Amniotic stem cell (primary cell): ENCODE measurements at regions not wholly inside any gene's neighbourhood (a gene's known extent, or its start where the extent isn't known, plus 50 kb on each side); places are given as distances from the start of the nearest gene placed in this dataset.

ENCODE experiments used
- DNase-seq: peaks from one replicate; lab custom pipeline; 2025; lab: John Stamatoyannopoulos, UW

DNA sequence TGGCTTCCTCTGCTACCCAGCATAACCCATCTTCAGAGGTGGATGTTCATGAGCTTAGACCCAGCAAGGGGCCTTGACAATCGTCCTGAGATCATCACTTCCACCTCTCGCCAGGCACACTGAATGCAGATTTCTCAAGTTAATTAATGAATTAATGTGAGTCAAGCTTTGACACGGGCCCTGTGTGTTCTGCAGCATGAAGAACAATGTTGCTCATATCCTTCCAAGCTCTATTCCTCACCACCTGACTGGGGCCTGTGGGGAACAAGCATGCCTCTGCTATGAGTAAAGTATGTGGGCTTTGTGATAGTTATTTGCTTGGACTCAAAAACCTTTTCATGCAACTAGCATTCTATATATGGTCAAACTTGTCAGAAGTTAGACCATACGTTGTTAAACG lies 122.0 kb downstream of the SEC16B start:
- peak; percentile 27 for DNase-seq

DNA sequence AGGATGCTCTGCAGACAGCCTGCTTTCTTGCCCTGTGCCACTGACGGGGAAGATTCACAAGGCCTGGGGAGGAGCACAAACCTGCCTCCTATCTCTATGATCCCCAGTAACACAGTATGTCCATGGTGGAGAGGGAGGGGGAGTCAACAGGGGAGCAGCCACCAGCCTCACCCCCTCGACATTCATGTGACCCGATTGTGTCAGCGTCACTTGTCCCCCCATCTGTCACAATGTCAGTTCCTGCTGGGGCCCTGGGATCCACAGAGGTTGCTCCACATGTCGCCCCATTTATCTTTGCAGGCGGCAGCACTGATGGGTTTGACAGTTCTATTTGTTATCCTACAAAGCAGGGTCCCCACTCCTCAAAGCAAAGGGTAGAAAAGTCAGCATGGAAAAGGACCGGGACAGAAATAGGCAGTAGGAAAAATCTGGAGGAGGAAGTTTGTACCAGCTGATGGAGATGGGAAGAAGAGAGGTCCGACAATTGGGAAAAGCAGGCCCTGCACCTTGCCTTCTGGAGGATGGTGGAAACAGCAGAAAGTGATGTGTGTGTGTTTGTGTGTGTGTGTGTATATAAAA lies 130.9 kb downstream of the SEC16B start:
- DNase-seq, result no peak

DNA sequence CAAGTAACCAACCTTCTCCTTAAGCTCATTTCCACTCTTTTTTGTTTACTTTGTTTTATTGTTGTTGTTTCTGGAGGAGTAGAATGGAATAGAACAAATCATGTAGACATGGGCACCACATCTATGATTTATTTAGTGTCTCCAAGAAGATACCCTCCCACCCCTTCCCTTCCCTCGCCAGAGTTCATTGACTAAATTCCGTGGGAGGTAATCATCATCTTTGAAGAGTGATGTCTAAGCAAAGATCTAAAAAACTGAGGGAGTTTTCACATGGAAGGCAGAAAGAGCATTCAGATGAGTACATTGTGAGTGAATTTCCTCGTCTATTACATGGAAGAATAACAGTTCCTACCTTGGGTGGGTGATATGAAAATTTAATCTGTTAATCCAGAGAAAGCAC lies 136.2 kb downstream of the SEC16B start:
- no peak for DNase-seq

DNA sequence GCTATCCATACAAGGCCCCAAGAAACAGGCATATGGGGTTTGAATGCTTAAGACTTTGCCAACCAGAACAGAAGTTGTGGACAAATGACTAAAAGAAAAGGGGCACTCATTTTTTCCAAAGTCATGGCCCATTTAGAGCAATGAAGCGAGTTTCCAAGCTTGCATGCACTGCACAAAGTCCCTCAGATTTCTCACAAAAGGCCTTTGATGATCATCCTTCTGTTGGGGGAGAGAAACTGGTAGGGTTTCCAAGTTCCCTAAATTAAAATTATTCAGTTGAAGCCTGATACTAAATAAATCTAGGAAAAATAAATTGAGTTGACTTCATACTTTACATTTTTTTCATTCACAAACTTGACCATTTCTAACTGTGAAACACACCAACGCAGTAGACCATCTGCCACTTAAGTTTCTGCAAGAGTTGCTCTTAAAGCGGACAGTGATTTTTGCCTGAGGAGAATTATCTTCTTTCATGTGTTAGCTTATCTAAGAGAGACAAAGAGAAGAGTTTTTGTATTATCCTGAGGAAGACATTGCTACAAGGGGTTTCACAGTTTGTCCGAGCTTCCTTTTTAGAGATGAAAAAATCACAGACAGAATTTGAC lies 139.2 kb downstream of the SEC16B start:
- no peak for DNase-seq

DNA sequence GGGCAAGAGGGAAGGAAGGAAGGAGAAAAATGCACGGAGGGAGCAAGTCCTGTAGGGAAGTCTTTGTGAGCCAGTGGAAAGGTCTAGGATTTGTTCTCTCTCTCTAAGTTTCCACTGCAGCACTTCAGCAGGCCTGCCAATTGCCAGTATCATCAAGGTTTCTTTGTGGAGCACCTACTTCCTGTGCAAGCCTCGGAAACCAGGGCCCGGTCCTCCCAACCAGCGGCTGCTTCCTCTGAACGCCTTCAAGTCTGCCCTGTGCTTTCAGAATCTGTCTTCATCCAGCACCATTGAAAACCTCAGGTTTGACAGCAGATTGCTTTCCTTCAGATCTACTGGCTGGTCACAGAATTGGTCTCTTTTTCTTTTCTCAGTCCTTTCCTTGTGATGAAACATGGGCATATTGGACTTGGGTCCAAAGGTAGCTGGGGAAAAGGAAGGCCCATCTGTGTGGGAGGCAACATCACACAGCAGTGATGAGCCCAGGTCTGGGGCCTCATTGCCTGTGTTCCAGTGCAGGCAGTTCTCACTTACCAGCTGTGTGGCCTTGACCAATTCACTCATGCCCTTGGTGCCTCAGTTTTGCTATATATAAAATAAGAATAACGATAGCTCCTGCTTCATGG lies 144.5 kb downstream of the SEC16B start:
- no peak for DNase-seq

DNA sequence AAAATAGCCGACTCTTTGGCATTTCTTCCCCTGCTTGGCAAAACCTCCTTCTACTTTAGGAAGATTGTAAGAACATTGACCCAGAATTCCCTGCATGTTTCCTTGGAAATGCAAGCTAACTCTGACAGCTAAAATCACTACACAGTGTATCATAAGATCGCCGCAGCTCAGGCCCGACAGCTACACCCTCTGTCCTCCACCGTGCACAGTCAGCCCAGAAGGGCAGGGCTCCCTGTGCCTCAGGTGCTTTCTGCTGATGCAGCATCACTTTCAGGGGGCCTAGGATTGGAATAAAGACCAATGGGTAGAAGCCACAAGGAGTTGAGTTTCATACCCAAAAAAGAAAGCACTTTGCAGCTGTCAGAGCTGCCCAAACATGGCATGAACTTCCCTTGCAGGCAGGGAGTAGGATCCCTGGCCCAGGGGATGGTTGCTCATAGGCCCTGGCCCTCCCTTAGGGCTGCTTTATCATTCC lies 145.3 kb downstream of the SEC16B start:
- no peak for DNase-seq

DNA sequence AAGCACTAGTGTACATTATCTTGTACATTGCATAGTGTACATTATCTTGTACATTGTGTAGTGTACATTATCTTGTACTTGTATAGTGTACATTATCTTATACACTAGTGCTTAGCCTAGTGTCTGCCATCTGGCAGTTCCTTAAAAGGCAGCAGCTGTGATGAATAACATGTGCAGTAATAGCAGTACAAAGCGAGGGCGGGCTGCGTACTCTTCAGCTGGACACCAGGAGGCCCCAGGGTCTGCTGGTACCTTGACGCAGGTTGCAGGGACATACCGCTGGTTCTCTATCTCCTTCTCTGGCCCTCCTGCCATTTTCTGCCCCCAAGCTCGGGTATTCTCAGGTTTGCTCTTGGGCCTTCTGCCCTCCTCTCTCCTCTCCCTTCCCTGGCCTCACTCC lies 149.6 kb downstream of the SEC16B start:
- no peak for DNase-seq

DNA sequence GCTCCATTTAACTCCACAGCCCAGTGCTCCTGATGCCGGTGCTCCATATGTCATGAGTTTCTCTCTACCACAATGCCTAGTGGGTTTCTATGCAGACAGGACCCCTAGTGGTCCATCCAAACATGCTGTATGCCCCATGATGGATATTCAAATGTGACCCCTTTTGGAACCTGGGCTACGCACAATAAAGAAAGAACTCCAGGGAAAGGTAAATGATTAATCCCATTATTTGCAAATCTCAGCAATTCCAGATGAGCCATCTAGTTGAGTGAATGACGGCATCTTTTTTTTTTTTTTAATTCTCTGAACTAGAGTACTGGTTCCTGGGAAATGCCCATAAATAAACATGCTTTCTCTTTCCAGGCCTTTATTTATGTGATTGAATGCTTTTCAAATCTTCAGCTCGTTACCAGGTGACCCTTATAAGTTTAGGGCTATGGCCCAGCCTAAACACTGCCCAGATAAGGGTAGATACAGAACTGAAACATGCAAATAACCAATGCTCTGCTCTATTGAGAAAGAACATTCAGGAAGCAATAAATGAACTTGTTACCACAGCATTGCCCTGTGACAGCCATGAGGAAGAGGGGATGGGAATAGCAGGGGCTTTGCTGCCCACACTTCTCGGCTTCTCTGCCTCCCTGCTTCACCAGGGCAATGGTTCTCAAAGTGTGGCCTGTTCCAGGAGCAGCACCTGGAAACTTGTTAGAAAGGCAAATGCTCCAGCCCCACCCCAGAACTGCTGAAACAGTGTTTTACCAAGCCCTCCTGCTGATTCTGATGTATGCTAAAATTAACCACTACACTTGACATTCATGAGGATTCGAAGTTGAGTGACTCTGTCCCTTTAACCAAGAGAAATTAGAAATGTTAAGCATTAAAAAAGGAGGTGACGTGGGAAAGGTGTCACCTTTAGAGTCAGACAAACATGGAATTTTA lies 151.7 kb downstream of the SEC16B start:
- DNase-seq, result no peak

DNA sequence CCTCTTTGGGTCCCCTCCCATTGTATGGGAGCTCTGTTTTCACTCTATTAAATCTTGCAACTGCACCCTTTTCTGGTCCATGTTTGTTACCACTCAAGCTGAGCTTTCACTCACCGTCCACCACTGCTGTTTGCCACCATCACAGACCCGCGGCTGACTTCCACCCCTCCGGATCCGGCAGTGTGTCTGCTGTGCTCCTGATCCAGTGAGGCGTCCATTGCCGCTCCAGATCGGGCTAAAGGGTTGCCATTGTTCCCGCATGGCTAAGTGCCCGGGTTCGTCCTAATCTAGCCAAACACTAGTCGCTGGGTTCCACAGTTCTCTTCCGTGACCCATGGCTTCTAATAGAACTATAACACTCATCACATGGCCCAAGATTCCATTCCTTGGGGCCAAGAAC lies 157.2 kb downstream of the SEC16B start:
- DNase-seq, result no peak

DNA sequence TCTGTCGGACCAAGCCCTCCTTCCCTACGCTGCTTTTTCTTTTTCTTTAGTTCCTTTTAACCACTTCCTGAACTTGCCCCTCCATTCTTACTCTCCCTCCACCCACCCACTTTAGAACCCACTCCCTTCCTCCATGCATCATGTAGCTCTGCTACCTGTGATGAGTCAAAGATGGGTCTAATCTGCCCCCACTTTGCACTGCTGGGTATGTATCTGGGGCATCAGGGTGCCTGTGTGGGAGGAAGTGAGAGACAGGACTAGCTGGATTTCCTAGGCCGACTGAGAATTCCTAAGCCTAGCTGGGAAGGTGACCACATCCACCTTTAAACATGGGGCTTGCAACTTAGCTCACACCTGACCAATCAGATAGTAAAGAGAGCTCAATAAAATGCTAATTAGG lies 157.7 kb downstream of the SEC16B start:
- no peak for DNase-seq

DNA sequence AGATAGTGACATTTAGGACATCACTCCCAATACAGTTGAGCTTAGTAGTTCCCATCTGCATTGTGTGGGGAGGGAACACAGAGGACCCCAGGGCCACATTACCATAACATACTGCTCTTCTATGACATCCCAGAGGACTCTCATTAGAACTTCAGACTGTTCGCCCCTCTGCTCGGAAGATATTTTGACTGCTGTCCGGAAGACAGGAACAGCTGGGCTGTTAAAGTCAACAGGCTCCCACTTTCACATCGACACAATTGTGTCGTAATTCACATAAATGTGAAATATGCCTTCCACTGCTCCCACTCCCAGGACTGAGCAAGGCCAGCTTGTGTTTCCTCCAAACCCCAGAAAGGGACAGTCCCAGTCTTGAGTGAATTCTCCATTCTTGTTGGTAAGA lies 158.4 kb downstream of the SEC16B start:
- no peak for DNase-seq

DNA sequence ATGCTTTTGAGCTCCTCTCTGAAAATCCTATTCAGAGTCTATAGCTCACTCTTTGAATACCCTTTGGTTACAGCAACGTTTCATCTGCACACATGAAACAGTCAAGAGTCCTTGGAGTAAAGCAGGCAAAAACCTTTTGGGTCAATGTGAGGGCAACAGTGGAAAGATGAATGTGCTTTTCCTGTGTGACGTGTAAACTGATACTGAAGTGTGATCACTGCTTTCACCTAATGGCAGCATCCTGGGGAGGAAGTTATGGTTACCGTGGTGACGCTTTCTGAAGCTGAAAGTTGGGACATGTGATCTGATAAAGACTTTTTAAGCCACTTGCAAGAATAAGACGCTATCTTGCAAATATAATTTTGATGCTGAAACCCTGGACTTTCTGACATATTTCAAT lies 160.0 kb downstream of the SEC16B start:
- DNase-seq, result no peak

DNA sequence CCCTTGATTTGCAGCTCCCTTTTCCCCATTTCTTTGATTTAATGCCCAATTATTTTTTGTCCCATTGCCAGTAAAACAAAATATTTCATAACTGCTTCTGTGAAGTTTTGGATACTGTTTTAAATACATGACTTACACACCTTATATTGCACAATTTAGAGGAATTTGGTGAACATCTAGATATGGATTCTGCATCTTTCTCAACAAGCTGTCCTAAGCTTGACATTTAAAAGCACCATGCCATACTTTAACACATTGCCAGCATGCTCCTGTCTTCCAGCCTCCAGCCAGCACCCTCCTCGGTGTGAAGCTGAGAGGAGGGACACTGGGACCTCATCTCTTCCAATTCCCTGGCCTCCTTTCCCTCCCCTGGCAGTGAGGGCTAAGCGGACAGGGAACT lies 167.6 kb downstream of the SEC16B start:
- no peak for DNase-seq

DNA sequence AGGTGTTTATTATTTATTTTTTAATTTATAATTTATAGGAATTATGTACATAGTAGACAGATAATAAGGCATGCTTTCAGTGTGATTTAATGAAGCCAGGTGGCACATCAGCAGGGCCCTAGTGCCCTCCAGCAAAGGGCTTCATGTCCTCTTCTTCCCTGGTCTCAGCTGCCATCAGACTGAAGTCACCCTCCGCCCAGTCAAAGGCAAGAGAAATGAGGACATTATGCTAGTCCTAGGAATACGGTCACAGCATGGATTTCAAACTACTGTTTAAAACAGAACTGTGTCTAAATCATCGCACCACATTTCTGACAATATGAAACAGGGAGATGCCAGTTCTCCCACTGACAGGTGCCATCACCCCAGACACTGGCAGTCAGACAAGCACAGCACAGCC lies 168.1 kb downstream of the SEC16B start:
- no peak for DNase-seq

DNA sequence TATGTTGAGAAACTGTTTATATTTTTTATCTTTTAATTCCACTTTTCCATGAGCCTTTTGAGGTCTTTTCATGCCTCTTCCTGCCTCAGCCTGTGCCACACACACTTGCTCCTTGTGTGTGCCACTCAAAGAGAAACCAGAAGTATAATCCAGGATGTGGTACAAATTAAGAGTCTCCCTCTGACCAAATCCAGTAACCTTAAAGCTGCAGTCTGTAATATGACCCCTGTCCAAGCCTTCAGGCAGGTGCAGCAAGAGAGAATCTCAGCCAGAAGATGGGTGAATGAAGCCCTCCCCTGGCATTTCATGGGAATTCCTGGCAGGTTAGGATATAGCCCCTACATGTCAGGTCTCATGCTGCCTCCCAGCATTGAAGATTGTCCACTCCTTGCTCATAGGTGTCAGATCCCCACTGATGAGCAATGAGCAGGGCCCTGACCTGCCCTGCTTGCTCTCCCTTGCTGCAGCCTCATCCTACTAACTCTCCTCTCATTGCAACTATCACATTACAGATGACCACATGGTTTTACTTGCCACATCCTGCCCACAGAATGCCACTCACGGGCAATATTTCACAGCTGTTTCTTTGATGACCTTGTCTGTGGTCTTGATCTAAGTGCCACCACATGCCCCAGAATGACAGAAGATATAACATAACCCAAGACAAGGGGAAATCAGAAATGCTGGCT lies 169.3 kb downstream of the SEC16B start:
- no peak for DNase-seq

DNA sequence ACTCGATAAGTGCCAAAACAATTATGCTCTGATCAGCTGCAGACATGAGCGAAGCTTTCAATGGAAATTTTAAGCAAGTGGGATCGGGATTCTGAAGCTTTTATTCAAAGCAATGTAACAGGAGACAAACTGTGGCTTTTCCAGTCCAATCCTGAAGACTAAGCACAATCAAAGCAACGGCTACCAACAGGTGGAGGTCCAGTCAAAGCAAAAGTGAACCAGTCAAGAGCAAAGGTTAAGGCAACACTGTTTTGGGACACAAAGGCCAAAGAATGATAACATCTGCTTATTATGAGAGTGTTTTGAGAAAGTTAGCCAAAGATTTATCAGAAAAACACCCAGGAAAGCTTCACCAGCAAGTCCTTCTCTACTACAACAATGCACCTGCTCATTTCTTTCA lies 170.1 kb downstream of the SEC16B start:
- DNase-seq, result no peak

DNA sequence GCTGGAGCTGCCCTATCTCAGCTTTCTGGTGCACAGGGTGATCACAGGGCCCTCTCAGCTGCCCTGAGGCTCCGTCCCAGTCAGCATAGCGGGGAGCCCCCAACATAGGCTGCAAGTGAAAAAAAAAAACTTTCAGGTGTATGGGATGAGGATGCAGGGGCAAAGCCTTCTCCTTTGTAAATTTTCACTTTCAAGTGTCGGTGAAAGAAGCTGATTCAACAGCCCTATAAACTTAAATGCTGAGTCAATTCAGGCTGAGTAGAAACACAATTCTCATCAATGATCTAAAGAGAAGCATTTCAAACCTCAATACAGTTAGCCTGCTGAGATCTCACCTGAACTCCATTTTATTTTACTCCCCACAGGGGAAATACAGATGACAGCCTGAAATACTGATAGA lies 171.2 kb downstream of the SEC16B start:
- no peak for DNase-seq

DNA sequence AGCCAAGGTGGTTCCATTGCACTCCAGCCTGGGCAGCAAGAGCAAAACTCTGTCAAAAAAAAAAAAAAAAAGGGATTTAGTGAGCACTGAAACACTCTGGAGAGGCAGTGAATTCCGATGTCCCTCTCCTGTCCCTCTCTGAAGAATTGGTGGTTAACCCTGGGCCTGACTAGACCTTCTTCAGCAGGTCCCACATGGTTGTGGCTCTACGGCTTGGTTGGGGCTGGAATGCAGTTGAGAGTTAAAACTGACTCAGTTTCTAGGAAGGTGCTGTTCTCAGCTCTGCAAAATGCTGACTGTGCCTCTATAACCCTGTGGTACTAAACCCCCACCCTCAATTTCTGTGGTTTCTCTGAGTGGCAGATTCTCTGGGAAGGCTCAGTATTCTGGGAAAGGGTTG lies 173.3 kb downstream of the SEC16B start:
- no peak for DNase-seq

DNA sequence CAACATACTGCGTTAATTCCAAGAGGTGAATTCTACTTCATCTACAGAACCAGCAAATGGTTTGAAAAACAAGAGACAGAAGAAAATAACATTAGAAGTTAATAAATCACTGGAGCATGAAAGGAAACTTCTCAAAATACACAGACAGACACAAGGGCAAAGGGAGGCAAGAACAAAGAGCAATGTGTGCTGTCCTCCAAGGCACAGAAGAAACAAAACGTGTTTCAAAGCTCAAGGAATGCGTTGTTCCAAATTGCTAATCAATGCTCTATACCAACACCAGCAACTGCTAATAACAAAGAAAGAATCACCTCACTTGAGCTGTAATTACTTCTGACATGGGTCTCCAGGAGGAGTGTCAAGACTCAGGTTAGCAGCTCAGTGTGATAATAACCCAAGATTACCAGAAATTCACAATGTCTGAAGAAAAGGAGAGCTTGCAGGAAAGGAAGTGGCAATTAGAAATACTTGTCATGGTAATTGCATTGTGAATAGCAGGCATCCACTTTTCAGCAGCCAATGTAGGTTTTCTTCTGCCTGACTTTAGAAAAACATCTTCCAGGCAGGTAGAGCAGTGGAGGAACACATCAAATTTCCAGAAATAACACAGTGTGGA lies 175.4 kb downstream of the SEC16B start:
- DNase-seq, result no peak

DNA sequence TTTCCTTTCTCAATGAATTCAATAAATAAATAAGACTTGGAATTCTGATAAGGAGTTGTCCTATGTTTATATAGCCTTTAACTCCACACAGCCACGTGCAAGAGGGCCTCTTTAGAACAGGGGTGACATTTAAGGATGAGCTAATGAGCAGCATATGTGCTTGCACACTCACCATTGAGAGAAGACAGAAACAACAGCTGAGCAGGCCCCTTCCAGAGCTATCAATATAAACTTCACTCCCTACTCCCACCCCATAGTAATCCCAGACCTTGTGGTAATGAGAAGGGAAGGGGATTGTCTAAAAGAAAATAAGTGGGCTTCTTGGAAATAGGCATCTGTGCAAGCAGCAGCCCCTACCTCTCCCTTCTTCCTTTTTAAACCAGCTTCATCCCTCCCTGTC lies 176.0 kb downstream of the SEC16B start:
- no peak for DNase-seq

DNA sequence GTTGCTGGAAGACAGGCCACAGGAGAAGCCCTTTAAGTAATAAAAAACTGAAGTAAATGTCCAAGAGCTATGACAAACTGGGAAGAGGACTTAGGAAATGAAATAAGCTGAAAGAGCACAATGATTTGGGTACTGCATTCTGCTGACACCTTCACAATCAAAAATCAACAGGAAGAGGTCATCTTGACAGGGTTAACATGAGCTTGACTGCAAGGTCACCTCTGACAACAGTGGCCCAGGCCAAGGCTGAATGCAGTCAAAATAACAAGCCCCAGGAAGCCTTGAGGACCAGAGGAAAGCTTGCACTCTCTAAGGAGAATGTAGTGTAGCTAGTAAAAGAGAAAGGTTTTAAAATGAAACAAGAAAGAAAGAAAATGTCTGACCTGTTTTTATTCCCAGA lies 179.3 kb downstream of the SEC16B start:
- no peak for DNase-seq

DNA sequence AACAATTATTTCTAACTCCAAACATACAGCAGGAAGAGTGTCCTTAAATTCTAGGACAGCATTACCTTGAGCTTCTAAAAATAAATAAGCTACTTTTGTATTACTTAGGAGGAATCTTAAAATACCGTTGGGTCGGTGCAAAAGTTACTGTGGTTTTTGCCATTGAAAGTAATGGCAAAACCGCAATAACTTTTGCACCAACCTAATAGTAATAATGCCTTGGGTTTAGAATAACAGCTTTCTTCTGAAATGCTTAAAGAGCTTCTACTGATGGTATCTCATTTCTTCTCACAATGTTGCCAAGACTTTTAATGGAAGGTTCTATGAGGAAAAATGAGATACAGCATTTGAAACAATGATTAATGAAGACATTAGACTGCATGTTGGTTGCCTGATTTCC lies 179.9 kb downstream of the SEC16B start:
- no peak for DNase-seq
